ENCODE measurements at regions not wholly inside any gene's neighbourhood (a gene's known extent, or its start where the extent isn't known, plus 50 kb on each side); places are given as distances from the start of the nearest gene placed in this dataset.
"Not testable (repeated sequence)": the region's sequence is repeated elsewhere in the genome, so short reads cannot be mapped to it uniquely, and the experiment has no call there.

DNA sequence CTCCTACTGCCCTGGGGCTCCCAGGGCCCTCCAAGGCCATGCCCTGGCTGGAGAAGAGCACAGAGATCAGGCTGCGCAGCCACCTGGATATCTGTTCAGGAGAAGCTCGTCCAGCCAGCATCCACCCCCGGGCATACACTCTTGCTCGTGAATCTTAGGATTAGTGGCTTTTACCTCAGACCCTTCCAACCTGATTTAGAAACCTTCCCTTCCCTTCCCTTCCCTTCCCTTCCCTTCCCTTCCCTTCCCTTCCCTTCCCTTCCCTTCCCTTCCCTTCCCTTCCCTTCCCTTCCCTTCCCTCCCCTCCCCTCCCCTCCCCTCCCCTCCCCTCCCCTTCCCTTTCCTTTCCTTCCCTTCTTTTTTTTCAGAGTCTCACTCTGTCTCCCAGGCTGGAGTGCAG is 99.7 kb upstream of the YWHAQ start:
- intact Hi-C loops (cut with micrococcal nuclease); H3K79me2 ChIP-seq (ENCODE audit: insufficient read depth, low read length); H4K20me1 ChIP-seq (ENCODE audit: insufficient read depth, low read length); H3K27ac ChIP-seq (ENCODE audit: low read depth in 1 of 2, low read length in 2 of 2); H3K4me1 Mint-ChIP-seq; H3K9ac ChIP-seq (ENCODE audit: insufficient read depth, low read length, poor library complexity, severe bottlenecking); DNase-seq; H3K36me3 ChIP-seq (replicated peaks in 1 of 2; ENCODE audit: control insufficient read depth in 1 of 2, insufficient read depth in 2 of 2, low read length in 2 of 2); H3K27ac Mint-ChIP-seq; H3K4me3 Mint-ChIP-seq; H3K36me3 Mint-ChIP-seq; H3K4me3 ChIP-seq (replicated peaks in 1 of 3; ENCODE audit: low read depth in 2 of 3, low read length in 3 of 3); H3K27me3 ChIP-seq (ENCODE audit: control insufficient read depth in 2 of 2, insufficient read depth in 2 of 2, low read length in 2 of 2); H2AFZ ChIP-seq (ENCODE audit: insufficient read depth, low read depth, low read length, poor library complexity, severe bottlenecking); H3K27me3 Mint-ChIP-seq (ENCODE audit: low read depth in 3 of 3); H3K4me2 ChIP-seq (replicated peaks; ENCODE audit: extremely low read depth, low read length, poor library complexity, severe bottlenecking); H3K4me1 ChIP-seq (ENCODE audit: control insufficient read depth in 1 of 2, insufficient read depth in 2 of 2, low read length in 2 of 2); H3K9me3 ChIP-seq (replicated peaks in 1 of 2; ENCODE audit: control insufficient read depth in 1 of 2, insufficient read depth in 1 of 2, low read length in 2 of 2): not testable (repeated sequence)
- H3K9me3 Mint-ChIP-seq = peaks cover 11 to 18% (median 15%) of the 10 kb centered on the region in 7 donors
- WGBS (ENCODE audit: insufficient coverage) = 100% methylated on average over 4 of the region's 4 CpGs

DNA sequence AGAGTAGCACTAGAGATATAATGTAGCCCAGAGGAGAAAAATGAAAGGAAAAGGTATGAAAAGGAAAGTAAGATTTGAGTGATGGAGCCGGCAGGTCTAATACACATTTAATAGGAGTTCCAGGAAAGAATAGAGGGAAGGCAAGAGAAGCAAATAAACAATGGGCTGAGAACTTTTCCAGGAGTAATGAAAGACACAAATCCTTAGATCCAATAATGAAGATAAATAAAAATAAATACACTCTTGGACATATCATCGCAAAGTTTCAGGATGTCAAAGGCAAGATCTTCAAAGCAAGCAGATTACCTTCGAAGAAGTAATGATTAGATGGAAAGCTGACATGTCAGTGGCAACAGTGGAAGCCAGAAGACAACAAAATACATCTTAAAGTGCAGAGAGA is 102.0 kb upstream of the YWHAQ start:
- no CpG with 5 or more reads among the region's 3 CpGs for WGBS (ENCODE audit: insufficient coverage)
- Mint-ChIP-seq H3K27me3 (ENCODE audit: low read depth in 3 of 3) (peaks cover 0 to 6% (median 4%) of the 10 kb centered on the region in 3 donors), H3K4me3 (no peak overlapping the region), H3K36me3 (no peaks in the 10 kb centered on the region), H3K9me3 (peaks cover 12 to 19% (median 16%) of the 10 kb centered on the region in 7 donors), H3K27ac (no peak overlapping the region), H3K4me1 (peaks cover 6% of the 10 kb centered on the region)
- intact Hi-C loops (cut with micrococcal nuclease) = no loop called here
- Histone ChIP-seq H3K36me3 (replicated peaks in 1 of 2; ENCODE audit: control insufficient read depth in 1 of 2, insufficient read depth in 2 of 2, low read length in 2 of 2) (no peaks in the 10 kb centered on the region), H3K9me3 (replicated peaks in 1 of 2; ENCODE audit: control insufficient read depth in 1 of 2, insufficient read depth in 1 of 2, low read length in 2 of 2) (peaks cover 5 to 10% of the 10 kb centered on the region in 2 donors), H3K27me3 (ENCODE audit: control insufficient read depth in 2 of 2, insufficient read depth in 2 of 2, low read length in 2 of 2) (no peaks in the 10 kb centered on the region), H3K4me3 (replicated peaks in 1 of 3; ENCODE audit: low read depth in 2 of 3, low read length in 3 of 3) (no peak overlapping the region), H3K9ac (ENCODE audit: insufficient read depth, low read length, poor library complexity, severe bottlenecking) (no peak overlapping the region), H3K27ac (ENCODE audit: low read depth in 1 of 2, low read length in 2 of 2) (no peak overlapping the region), H4K20me1 (ENCODE audit: insufficient read depth, low read length) (no peaks in the 10 kb centered on the region), H3K4me2 (replicated peaks; ENCODE audit: extremely low read depth, low read length, poor library complexity, severe bottlenecking) (no peak overlapping the region), H3K4me1 (ENCODE audit: control insufficient read depth in 1 of 2, insufficient read depth in 2 of 2, low read length in 2 of 2) (no peaks in the 10 kb centered on the region), H2AFZ (ENCODE audit: insufficient read depth, low read depth, low read length, poor library complexity, severe bottlenecking) (no peak overlapping the region), H3K79me2 (ENCODE audit: insufficient read depth, low read length) (no peaks in the 10 kb centered on the region)
- TF ChIP-seq, protein P1, sequence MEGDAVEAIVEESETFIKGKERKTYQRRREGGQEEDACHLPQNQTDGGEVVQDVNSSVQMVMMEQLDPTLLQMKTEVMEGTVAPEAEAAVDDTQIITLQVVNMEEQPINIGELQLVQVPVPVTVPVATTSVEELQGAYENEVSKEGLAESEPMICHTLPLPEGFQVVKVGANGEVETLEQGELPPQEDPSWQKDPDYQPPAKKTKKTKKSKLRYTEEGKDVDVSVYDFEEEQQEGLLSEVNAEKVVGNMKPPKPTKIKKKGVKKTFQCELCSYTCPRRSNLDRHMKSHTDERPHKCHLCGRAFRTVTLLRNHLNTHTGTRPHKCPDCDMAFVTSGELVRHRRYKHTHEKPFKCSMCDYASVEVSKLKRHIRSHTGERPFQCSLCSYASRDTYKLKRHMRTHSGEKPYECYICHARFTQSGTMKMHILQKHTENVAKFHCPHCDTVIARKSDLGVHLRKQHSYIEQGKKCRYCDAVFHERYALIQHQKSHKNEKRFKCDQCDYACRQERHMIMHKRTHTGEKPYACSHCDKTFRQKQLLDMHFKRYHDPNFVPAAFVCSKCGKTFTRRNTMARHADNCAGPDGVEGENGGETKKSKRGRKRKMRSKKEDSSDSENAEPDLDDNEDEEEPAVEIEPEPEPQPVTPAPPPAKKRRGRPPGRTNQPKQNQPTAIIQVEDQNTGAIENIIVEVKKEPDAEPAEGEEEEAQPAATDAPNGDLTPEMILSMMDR (IDR thresholded peaks at IDR 0.05) = no peak
- no peak for DNase-seq
